H9 (cell line): ENCODE measurements at regions not wholly inside any gene's neighbourhood (a gene's known extent, or its start where the extent isn't known, plus 50 kb on each side); places are given as distances from the start of the nearest gene placed in this dataset.

Experiments used
- DNase-seq: peaks from one replicate; pipeline ENCODE4 v3.0.0-alpha.2; 2017
- H2AFZ ChIP-seq: one replicate; pipeline ENCODE4 v1.6.1; 2013; ENCODE audit warnings: mild to moderate bottlenecking, low read length, control low read depth, moderate library complexity
- H2AK5ac ChIP-seq: 2 replicates; pipeline ENCODE4 v1.6.1; 2013; ENCODE audit warnings: low read length, control low read depth, mixed read lengths; ENCODE audit not compliant: insufficient read length
- H2BK120ac ChIP-seq: one replicate; pipeline ENCODE4 v1.6.1; 2013; ENCODE audit warnings: low read depth, mild to moderate bottlenecking, low read length, control low read depth, inconsistent platforms; ENCODE audit not compliant: poor library complexity, severe bottlenecking
- H2BK12ac ChIP-seq: 2 replicates; pipeline ENCODE4 v1.6.1; 2013; ENCODE audit warnings: low read length, control low read depth, mixed read lengths, low read depth; ENCODE audit not compliant: insufficient read length
- H2BK15ac ChIP-seq: 2 replicates; pipeline ENCODE4 v1.6.1; 2013; ENCODE audit warnings: low read depth, low read length, control low read depth
- H2BK20ac ChIP-seq: one replicate; pipeline ENCODE4 v1.6.1; 2013; ENCODE audit warnings: low read depth, mild to moderate bottlenecking, low read length, control low read depth, inconsistent platforms; ENCODE audit not compliant: poor library complexity, severe bottlenecking
- H2BK5ac ChIP-seq: 2 replicates; pipeline ENCODE4 v1.6.1; 2013; ENCODE audit warnings: low read length, control low read depth, mixed read lengths; ENCODE audit not compliant: insufficient read length
- H3K14ac ChIP-seq: 2 replicates; pipeline ENCODE4 v1.6.1; 2013; ENCODE audit warnings: low read length, control low read depth; ENCODE audit not compliant: insufficient read depth
- H3K18ac ChIP-seq: 2 replicates; pipeline ENCODE4 v1.6.1; 2013; ENCODE audit warnings: low read depth, mild to moderate bottlenecking, mixed read lengths, low read length, control low read depth; ENCODE audit not compliant: insufficient read length
- H3K23ac ChIP-seq: 2 replicates; pipeline ENCODE4 v1.6.1; 2013; ENCODE audit warnings: low read length, control low read depth, mixed read lengths, low read depth; ENCODE audit not compliant: insufficient read length
- H3K23me2 ChIP-seq: 2 replicates; pipeline ENCODE4 v1.6.1; 2013; ENCODE audit warnings: low read depth, mild to moderate bottlenecking, mixed read lengths, low read length, control low read depth; ENCODE audit not compliant: insufficient read length, poor library complexity, severe bottlenecking
- H3K27ac ChIP-seq: 2 replicates; pipeline ENCODE4 v1.5.1; 2013; ENCODE audit warnings: low read length, control low read depth, mixed read lengths, low read depth; ENCODE audit not compliant: insufficient read length
- H3K27me3 ChIP-seq: 2 replicates; pipeline ENCODE4 v1.6.1; 2013; ENCODE audit warnings: low read length, control low read depth, inconsistent platforms; ENCODE audit not compliant: insufficient read depth
- H3K4ac ChIP-seq: 2 replicates; pipeline ENCODE4 v1.6.1; 2013; ENCODE audit warnings: low read depth, mild to moderate bottlenecking, control low read depth, inconsistent platforms, low read length, moderate library complexity
- H3K4me1 ChIP-seq: 2 replicates; pipeline ENCODE4 v1.6.1; 2013; ENCODE audit warnings: low read length, control low read depth, inconsistent platforms; ENCODE audit not compliant: insufficient read depth
- H3K4me2 ChIP-seq: 2 replicates; pipeline ENCODE4 v1.6.1; 2013; ENCODE audit warnings: low read length, control low read depth, mixed read lengths; ENCODE audit not compliant: insufficient read length, insufficient read depth
- H3K56ac ChIP-seq: 2 replicates; pipeline ENCODE4 v1.6.1; 2013; ENCODE audit warnings: low read depth, mild to moderate bottlenecking, mixed read lengths, low read length, control low read depth; ENCODE audit not compliant: insufficient read length
- H3K79me1 ChIP-seq: 2 replicates; pipeline ENCODE4 v1.6.1; 2013; ENCODE audit warnings: low read depth, mild to moderate bottlenecking, moderate library complexity, low read length, control low read depth, inconsistent platforms; ENCODE audit not compliant: insufficient read depth, poor library complexity, severe bottlenecking
- H3K79me2 ChIP-seq: 2 replicates; pipeline ENCODE4 v1.6.1; 2013; ENCODE audit warnings: low read length, control low read depth, inconsistent platforms; ENCODE audit not compliant: insufficient read depth
- H3K9ac ChIP-seq: 2 replicates; pipeline ENCODE4 v1.6.1; 2013; ENCODE audit warnings: low read length, control low read depth, mixed read lengths; ENCODE audit not compliant: insufficient read length; ENCODE audit errors: extremely low read depth
- H3K9me3 ChIP-seq: one replicate; pipeline ENCODE4 v1.6.1; 2013; ENCODE audit warnings: low read depth, low read length, inconsistent platforms; ENCODE audit not compliant: control insufficient read depth
- H3T11ph ChIP-seq: one replicate; pipeline ENCODE4 v1.6.1; 2013; ENCODE audit warnings: mild to moderate bottlenecking, low read length, control low read depth, inconsistent platforms
- H4K20me1 ChIP-seq: one replicate; pipeline ENCODE4 v1.6.1; 2013; ENCODE audit not compliant: control insufficient read depth, insufficient read length, insufficient read depth
- H4K5ac ChIP-seq: 2 replicates; pipeline ENCODE4 v1.6.1; 2013; ENCODE audit warnings: low read depth, mild to moderate bottlenecking, mixed read lengths, low read length, control low read depth; ENCODE audit not compliant: insufficient read length
- H4K8ac ChIP-seq: replicated peaks from 2 replicates; pipeline ENCODE4 v1.6.1; 2013; ENCODE audit warnings: low read length, control low read depth, mixed read lengths, low read depth; ENCODE audit not compliant: insufficient read length
- H4K91ac ChIP-seq: 2 replicates; pipeline ENCODE4 v1.6.1; 2013; ENCODE audit warnings: low read depth, mild to moderate bottlenecking, moderate library complexity, mixed read lengths, low read length, control low read depth; ENCODE audit not compliant: insufficient read length
- H3K27ac Mint-ChIP-seq, 3 experiments: 2 replicates in 2 of 3; 3 replicates in 1 of 3; pipeline ENCODE4 v1.8.0; 2020 to 2021; ENCODE audit warnings: mixed read lengths in 3 of 3, mild to moderate bottlenecking in 1 of 3, moderate library complexity in 1 of 3
- H3K27me3 Mint-ChIP-seq: 2 replicates; pipeline ENCODE4 v1.8.0; 2021; ENCODE audit warnings: low read depth, mild to moderate bottlenecking, moderate library complexity, mixed read lengths
- H3K36me3 Mint-ChIP-seq, 3 experiments: 2 replicates in 2 of 3; 3 replicates in 1 of 3; pipeline ENCODE4 v1.8.0; 2020 to 2021; ENCODE audit warnings: low read depth in 3 of 3, mixed read lengths in 3 of 3; ENCODE audit not compliant: insufficient read depth in 1 of 3
- H3K4me1 Mint-ChIP-seq, 2 experiments: 2 replicates each; pipeline ENCODE4 v1.8.0; 2020; ENCODE audit warnings: mixed read lengths in 2 of 2
- H3K4me3 Mint-ChIP-seq, 2 experiments: 2 replicates in 1 of 2; 3 replicates in 1 of 2; pipeline ENCODE4 v1.8.0; 2020 to 2021; ENCODE audit warnings: mild to moderate bottlenecking in 2 of 2, mixed read lengths in 2 of 2, moderate library complexity in 1 of 2
- H3K9me3 Mint-ChIP-seq, 2 experiments: 2 replicates in 1 of 2; 3 replicates in 1 of 2; pipeline ENCODE4 v1.8.0; 2020; ENCODE audit warnings: mild to moderate bottlenecking in 2 of 2, mixed read lengths in 2 of 2, moderate library complexity in 1 of 2
- CTCF ChIP-seq: fragments of 200-600 bp; sonication (generic); conservative IDR thresholded peaks from 3 replicates; pipeline ENCODE4 v1.8.0; 2021; ENCODE audit warnings: antibody characterized with exemption, mild to moderate bottlenecking
- WGBS: extraction: QIAGEN DNeasy Blood & Tissue Kit; methylation state at CpG from one replicate; pipeline ENCODE4 v1.1.7; 2013; ENCODE audit warnings: missing lambda C conversion rate, low lambda C conversion rate, mixed read lengths; ENCODE audit not compliant: insufficient read length; ENCODE audit errors: extremely low coverage; 5-methylcytosine and 5-hydroxymethylcytosine counted together

GRCh38 chr2:48145845-48146452, 168.5 kb upstream of the FOXN2 start:
- Histone ChIP-seq H2BK12ac (no peak overlapping the region), H4K91ac (no peak overlapping the region), H4K5ac (peak overlapping the region; percentile 36), H2BK5ac (no peak overlapping the region), H3K9me3 (no peaks in the 10 kb centered on the region), H3K79me1 (no peaks in the 10 kb centered on the region), H2BK120ac (no peak overlapping the region), H3K27me3 (no peaks in the 10 kb centered on the region), H3K4me2 (no peak overlapping the region), H4K8ac (no peak overlapping the region), H3K18ac (peak overlapping the region; percentile 1), H3K23ac (no peak overlapping the region), H2AK5ac (no peak overlapping the region), H2BK15ac (no peak overlapping the region), H3K56ac (no peak overlapping the region), H3K23me2 (no peaks in the 10 kb centered on the region), H3T11ph (no peak overlapping the region), H3K14ac (peak overlapping the region; percentile 56; the same call in 1 of the 2 replicates), H3K4ac (no peak overlapping the region; the same call in 1 of the 2 replicates), H4K20me1 (no peaks in the 10 kb centered on the region), H3K9ac (no peak overlapping the region), H3K4me1 (peaks cover 4% of the 10 kb centered on the region; the same call in 1 of the 2 replicates), H3K27ac (no peak overlapping the region), H2AFZ (peak overlapping the region; percentile 11), H3K79me2 (no peaks in the 10 kb centered on the region), H2BK20ac (no peak overlapping the region)
- Mint-ChIP-seq H3K27me3 (no peaks in the 10 kb centered on the region; the same call in 1 of the 2 replicates), H3K4me3 (no peak overlapping the region), H3K9me3 (no peaks in the 10 kb centered on the region), H3K36me3 (no peaks in the 10 kb centered on the region), H3K27ac (peak overlapping the region in 1 of 3 experiments; percentile 22; a peak in 1 of 7 replicates), H3K4me1 (no peaks in the 10 kb centered on the region; a peak in 1 of 4 replicates)
- no peak for TF ChIP-seq CTCF
- no CpG with 5 or more reads among the region's 6 CpGs for WGBS
- DNase-seq: no peak
